HG03095 (cell line): ENCODE measurements at regions not wholly inside any gene's neighbourhood (a gene's known extent, or its start where the extent isn't known, plus 50 kb on each side); places are given as distances from the start of the nearest gene placed in this dataset.
"Not testable (repeated sequence)": the region's sequence is repeated elsewhere in the genome, so short reads cannot be mapped to it uniquely, and the experiment has no call there.

ENCODE experiments used
- ATAC-seq: cut with Tn5 transposase; IDR thresholded peaks from one replicate; pipeline ENCODE4 v1.9.1; 2021; ENCODE audit warnings: moderate library complexity; ENCODE audit not compliant: unreplicated experiment

DNA sequence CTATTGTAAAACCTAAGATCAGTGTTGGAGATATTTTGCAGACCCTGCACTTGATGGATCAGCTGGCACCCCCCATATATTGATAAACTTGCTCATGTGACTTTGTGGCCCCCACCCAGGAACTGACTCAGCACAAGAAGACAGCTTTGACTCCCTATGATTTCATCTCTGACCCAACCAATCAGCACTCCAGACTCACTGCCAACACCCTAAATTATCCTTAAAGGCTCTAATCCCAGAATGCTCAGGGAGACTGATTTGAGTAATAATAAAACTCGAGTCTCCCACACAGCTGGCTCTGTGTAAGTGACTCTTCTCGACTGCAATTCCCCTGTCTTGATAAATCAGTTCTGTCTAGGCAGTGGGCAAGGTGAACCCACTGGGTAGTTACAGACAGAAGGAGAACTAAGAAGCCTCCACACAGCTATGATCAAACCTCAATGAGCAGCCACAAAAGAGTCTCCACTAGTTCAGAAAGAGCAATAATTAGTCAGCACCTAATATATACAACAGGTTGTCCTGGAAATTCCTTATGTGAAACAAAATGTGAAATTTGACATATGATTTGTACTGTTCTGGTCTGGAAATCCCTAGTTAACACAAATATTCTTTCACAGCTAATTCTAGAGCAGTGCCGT is 52.2 kb downstream of the ACTL7B start:
- no peak for ATAC-seq

- ATAC-seq: no peak
Observed at GRCh38 chr9:108802967-108803366, 52.8 kb downstream of the ACTL7B start.

- ATAC-seq: no peak
Observed at GRCh38 chr9:108801949-108802348, 53.8 kb downstream of the ACTL7B start.

- no peak for ATAC-seq
Observed at GRCh38 chr9:108800632-108801099, 55.1 kb downstream of the ACTL7B start.

- ATAC-seq: no peak
Observed at GRCh38 chr9:108793573-108793972, 62.2 kb downstream of the ACTL7B start.

DNA sequence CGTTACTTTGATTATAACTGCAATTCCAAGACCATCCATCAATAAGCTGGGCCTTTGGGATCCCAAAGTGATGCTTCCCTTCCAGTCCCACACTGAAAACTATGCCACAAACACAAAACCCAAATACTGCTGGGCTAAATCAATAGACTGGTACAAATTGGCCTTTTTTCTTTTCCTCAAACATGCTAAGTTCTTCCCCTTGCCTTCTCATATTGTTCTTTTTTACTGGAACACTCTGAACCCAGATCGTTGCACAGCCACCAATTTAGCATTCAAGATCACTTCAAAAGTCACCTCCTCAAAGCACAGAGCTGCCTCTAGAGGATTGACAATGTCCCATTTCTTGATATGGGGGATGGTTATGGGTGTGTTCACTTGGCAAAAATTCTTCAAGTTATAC is 66.0 kb downstream of the ACTL7B start:
- ATAC-seq: no peak

DNA sequence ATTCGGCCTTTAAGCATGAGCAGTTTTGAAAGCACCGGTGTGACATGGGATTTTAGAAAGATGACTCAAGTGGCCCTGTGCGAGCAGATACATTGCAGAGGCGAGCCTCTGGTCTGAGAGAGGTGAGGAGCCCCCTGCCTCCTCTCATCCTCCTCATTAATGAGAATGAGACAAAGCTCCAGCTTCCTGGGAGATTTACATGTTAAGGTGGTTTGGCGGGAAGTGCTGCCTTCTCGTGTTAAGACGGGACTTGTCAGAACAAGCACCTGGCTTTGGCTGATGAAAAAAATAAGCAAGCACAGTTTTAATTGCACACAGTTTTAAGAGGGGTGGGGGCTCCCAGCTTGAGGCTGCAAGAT is 68.1 kb downstream of the ACTL7B start:
- no peak for ATAC-seq

DNA sequence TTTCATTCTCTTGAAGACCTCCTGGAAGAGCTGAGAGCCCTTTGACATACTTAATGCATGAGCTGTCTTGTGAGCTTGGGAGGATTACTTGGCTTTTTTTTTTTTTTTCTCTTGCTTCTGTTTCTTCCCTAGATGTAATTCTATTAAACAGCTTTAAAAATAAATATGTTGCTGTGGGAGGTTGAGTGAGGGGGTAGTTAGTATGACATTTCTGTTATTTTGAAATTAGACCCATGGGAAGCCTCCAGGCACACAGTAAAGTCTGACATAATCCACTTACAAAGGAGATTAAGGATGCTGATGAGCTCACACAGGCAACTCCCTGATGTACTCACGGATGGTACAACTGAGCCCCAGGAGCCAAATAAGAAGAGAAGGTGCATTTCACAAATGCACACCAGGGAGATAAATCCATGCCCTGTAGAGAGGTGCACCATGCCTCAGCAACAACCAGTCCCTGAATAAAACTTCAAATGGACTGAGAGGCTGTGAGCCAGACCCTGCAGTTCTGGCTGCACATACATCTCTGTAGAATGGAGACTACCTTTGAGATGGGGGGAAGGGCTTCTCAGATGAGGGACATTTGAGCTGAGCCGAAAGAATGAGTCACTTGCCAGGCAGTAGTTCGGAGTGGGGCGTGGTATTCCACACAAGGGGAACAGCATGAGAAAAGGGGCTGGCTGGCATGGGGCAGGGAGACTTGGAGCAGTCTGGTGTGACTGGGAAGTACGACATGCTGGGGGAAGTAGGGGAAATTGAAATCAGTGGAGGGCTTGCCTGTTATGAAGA is 68.7 kb downstream of the ACTL7B start:
- ATAC-seq: no peak

- ATAC-seq: no peak
Observed at GRCh38 chr9:108786322-108786721, 69.5 kb downstream of the ACTL7B start.

- ATAC-seq: no peak
Observed at GRCh38 chr9:108784998-108785397, 70.8 kb downstream of the ACTL7B start.

GRCh38 chr9:108783731-108784495 is 71.9 kb downstream of the ACTL7B start:
- no peak for ATAC-seq

DNA sequence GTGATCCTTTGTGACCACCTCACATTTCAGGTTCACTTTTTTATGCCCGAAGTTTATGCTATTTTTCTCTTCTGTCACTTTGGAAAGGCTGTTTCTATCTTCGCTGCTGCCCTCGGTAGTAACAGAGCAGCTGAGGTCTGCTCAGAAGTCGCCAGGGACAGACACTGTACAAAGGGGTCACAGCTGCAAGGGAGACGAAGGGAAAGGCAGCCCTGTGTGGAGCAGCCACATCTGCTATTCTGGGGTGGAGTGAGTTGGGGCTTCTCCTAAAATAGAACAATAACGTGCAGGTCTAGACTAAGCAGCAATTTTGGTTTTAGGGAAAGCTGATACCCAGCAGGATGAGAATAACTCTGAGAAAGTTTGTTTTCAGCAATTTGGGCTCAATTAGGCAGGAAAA is 72.5 kb downstream of the ACTL7B start:
- ATAC-seq: no peak

GRCh38 chr9:108780942-108781734 is 74.6 kb downstream of the ACTL7B start:
- no peak for ATAC-seq

DNA sequence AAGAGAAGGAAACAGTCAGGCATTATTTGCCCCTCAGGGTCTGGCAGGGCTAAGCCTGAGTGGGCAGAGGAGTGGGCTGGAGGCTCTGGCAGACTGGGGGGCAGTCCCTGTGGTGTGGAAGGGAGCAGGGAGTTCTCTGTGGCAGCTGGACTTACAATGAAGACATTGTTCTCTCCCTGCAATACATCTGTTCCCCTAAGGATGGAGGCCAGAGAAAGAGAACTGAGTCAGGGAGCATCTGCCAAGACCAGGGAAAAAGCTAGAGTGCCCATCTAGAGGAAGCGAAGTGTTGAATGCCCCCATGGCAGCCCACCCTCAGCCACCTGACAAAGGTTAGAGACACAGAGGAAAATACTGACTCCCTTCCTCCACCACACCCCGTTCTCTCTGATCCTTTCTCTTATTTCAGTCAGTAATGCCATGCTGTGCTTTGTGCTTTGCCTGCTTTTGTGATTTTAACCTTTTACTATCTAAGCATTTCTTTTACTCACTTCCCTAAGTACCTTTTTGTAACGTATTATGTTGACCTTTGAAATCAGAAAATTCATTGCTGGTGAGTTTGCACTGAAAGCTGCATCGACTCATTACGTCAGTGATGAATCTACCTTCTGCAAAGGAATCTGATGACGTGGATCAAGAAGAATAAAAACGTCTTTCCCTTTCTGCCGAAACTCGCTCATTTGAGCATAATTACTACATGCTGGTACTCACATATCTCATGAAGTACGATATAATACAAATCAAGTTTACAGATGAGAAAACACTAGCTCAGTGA is 76.0 kb downstream of the ACTL7B start:
- ATAC-seq: no peak

DNA sequence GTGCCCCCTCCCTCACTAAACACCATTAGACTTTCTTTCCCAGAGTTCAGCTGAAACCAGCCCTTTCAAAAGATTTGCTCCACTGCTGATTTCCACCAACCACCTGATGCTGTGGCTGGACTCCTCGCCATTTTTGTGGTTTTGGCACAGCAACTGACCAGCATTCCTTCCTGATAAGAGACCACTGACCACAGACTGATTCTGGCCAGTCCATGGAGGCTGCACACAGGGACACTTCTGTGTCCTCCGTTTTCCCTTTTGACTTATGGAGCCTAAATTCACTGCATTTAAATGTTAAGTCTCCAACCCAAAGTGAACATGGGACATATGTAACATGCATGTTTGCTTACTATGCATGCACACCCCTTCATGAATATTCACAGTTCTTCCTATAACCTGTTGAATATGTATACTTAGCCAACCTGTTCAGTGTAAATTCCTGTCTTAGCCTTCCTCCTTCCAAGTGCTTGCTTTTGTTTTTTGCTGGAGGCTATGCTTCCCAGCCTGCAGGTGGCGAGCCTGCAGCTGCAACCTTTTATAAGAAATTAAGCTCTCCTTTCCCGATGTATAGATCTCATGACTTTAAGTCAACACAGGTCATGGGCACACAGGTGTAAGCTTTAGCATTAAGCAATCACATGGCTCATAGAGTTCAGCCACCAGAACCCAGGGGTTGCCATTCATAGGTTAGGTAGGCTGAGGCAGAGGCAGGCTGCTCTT is 78.7 kb downstream of the ACTL7B start:
- ATAC-seq: no peak

DNA sequence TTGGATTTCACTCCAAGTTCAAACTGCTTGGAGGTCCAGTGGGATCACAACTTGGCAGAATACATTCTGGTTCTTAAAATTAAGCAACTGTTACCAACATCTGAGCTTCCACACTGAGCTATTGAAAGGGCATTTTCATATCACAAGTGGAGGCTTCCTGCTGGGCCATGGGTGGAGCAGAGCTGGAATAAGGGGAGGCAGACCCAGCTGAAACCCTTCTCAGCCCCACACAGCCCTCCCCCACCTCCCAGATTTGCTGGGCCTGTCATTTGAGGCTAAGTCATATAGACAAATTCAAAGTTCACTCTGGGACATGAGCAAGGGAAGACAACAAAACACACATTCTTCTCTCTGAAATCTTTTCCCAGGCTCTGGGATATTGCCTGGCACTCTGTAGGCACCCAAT is 79.9 kb downstream of the ACTL7B start:
- no peak for ATAC-seq

DNA sequence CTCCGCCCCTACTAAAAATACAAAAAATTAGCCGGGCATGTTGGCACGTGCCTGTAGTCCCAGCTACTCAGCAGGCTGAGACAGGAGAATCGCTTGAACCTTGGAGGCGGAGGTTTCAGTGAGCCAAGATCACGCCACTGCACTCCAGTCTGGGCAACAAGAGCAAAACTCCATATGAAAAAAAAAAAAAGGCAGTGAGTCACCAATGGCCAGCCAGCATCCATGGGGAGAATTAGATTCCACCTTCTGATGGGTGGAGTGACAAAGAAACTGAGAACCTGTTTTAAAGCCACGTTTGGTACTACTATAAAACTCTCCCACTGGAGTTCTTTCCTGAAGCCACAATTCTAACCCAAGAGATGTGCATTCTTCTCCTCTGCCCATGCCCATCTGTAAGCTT is 81.7 kb downstream of the ACTL7B start:
- not testable (repeated sequence) for ATAC-seq

DNA sequence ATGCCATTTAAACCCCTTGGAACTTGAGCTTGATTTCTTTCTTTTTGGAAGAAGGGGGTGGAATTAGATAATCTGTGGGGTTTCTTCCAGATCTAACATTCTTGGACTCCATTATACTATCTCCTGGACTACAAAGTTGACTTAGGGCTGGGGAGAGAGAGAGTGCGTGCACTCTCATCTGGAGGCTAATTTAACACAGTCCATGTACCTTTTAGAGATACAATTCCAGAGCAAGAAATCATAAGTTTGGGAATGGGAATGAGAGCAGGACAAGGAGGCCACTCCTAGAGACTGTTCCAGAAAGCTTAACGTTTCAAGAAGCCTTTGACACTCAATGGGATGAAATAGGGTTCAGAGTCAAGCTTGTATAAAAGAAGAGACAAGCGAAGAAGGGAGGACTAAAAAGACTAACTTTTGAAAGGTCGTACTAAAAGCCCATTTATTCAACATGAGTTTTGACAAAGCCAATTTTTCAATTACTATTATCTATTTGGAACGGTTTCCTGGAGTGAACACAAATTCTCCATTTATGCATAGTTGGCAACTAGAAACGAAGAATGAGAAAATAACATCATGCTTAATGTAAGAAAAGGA is 83.4 kb downstream of the ACTL7B start:
- ATAC-seq: no peak

DNA sequence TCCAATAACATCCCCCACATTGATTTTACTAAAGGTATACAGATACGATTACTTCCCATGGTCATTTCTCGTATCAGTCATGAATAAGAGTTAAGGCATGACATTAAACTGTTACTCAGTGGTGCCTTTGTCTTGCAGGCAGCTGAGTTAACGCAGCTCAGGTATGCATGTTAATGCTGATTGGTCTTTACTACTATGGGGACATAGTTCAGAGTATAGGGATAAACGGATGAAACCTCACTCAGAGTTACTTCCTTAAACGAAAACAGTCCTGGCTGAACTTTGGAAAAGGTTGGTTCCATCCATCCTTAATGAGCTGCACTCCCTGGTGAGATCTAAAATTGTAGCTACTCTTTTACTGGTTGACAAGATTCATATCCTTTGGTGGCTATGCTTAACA is 87.0 kb downstream of the ACTL7B start:
- ATAC-seq: no peak
